HUES64 (cell line): ENCODE measurements at regions not wholly inside any gene's neighbourhood (a gene's known extent, or its start where the extent isn't known, plus 50 kb on each side); places are given as distances from the start of the nearest gene placed in this dataset.

Source experiments
- H3K27ac ChIP-seq: 2 replicates; pipeline ENCODE4 v1.7.0; 2013; ENCODE audit warnings: low read depth, low read length, inconsistent platforms
- H3K27me3 ChIP-seq: 2 replicates; pipeline ENCODE4 v1.6.1; 2013; ENCODE audit warnings: mild to moderate bottlenecking, low read length; ENCODE audit not compliant: insufficient read depth
- H3K36me3 ChIP-seq: 2 replicates; pipeline ENCODE4 v1.6.1; 2013; ENCODE audit warnings: mild to moderate bottlenecking, low read length; ENCODE audit not compliant: insufficient read depth
- H3K4me1 ChIP-seq: 2 replicates; pipeline ENCODE4 v1.6.1; 2013; ENCODE audit warnings: mild to moderate bottlenecking, low read length, moderate library complexity; ENCODE audit not compliant: insufficient read depth
- H3K4me3 ChIP-seq: 2 replicates; pipeline ENCODE4 v1.5.1; 2013; ENCODE audit warnings: mild to moderate bottlenecking, low read length, moderate library complexity
- H3K9ac ChIP-seq: 2 replicates; pipeline ENCODE4 v1.6.1; 2013; ENCODE audit warnings: mild to moderate bottlenecking, low read depth, low read length
- H3K9me3 ChIP-seq: 2 replicates; pipeline ENCODE4 v1.6.1; 2013; ENCODE audit warnings: low read depth, low read length; ENCODE audit not compliant: insufficient read depth
- WGBS: fragments of 150-250, 120-280 bp; methylation state at CpG from one replicate; pipeline ENCODE4 v1.1.7; 2013; ENCODE audit warnings: missing lambda C conversion rate; 5-methylcytosine and 5-hydroxymethylcytosine counted together

- peaks cover 52% of the 10 kb centered on the region for H3K27me3 ChIP-seq
Observed at GRCh38 chr10:49243610-49244283, 55.2 kb upstream of the C10orf71 start.

DNA sequence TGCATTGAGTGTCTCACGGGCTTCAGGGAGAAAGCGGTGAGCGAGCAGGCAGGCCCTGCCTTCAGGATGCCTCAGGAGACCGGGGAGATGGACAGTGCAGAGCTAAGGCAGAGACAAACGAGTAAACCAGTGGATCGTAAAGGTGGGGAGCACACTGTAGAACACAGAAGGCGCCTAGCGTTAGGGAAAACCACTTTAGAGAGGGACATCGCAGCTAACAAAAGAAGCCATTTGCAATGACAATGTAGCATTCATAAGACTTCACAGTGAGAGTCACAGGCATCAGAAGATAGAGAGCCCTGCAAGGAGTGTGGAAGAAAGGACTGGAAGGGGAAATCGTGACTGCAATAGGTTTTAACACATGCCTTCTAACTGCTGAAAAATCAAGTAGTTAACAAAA, 54.9 kb upstream of the TMEM273 start:
- H3K27me3 ChIP-seq, result peaks cover 52% of the 10 kb centered on the region
- no peaks in the 10 kb centered on the region for H3K36me3 ChIP-seq
- H3K4me1 ChIP-seq, result peaks cover 11% of the 10 kb centered on the region; the same call in 1 of the 2 replicates
- H3K9ac ChIP-seq, result no peak overlapping the region
- H3K4me3 ChIP-seq, result no peak overlapping the region
- no peaks in the 10 kb centered on the region for H3K9me3 ChIP-seq
- H3K27ac ChIP-seq, result no peak overlapping the region
- 23% methylated on average over 10 of the region's 10 CpGs for WGBS

More at GRCh38 chr10:49243610-49244283, 55.2 kb upstream of the C10orf71 start:
- Histone ChIP-seq H3K4me1 (peaks cover 11% of the 10 kb centered on the region; the same call in 1 of the 2 replicates), H3K9ac (no peak overlapping the region), H3K27ac (no peak overlapping the region), H3K36me3 (no peaks in the 10 kb centered on the region), H3K4me3 (no peak overlapping the region), H3K9me3 (no peaks in the 10 kb centered on the region)
- WGBS, result 75% methylated on average over 3 of the region's 6 CpGs

DNA sequence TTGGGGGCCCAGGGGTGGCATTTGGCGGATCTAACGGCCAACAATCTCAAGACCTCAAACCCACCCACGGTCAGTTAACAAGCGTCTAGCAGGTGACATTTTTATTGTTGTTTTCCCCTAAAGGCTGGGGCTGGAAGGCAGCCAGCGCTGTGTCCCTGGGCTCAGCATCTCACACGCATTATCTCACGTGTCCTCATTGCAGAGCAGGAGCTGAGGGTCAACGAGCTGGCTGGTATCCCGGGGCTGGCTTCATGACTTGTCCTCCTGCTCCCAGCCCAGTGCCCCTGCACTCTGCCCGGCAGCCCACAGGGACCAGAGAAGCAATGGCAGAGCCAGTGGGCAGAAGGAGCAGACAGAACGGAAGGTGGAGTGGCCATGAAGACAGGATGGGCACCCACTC, 54.4 kb upstream of the TMEM273 start:
- H3K4me3 ChIP-seq, result no peak overlapping the region
- 90% methylated on average over 11 of the region's 11 CpGs for WGBS

GRCh38 chr10:49241385-49241784, 53.2 kb upstream of the TMEM273 start:
- Histone ChIP-seq H3K36me3 (no peaks in the 10 kb centered on the region), H3K9me3 (no peaks in the 10 kb centered on the region), H3K4me1 (peaks cover 11% of the 10 kb centered on the region; the same call in 1 of the 2 replicates), H3K27me3 (peaks cover 52% of the 10 kb centered on the region), H3K27ac (no peak overlapping the region), H3K9ac (no peak overlapping the region), H3K4me3 (no peak overlapping the region)
- 94% methylated on average over 2 of the region's 2 CpGs for WGBS

More for the DNA sequence above, 54.4 kb upstream of the TMEM273 start:
- H3K4me1 ChIP-seq, result peaks cover 11% of the 10 kb centered on the region; the same call in 1 of the 2 replicates
- no peak overlapping the region for H3K9ac ChIP-seq
- no peak overlapping the region for H3K27ac ChIP-seq
- peaks cover 52% of the 10 kb centered on the region for H3K27me3 ChIP-seq
- no peaks in the 10 kb centered on the region for H3K9me3 ChIP-seq
- no peaks in the 10 kb centered on the region for H3K36me3 ChIP-seq

DNA sequence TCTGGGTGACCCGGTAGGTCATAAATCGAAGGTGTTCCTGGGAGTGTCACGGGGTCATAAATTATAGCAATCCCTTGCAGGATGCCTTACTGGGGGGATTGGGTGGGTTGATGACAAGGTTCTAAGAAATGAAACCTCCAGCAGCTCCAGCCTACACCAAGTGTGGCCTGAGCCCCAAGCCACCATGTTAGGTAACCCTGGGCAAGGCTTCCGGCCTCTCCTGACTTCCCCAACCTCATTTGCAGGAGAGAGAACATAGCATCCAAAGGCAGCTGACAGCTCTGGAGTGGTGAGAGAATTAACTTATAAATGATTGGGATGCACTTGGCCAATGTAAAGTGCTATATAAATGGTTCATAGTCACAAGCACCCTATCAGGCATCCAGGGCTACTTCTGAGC, 52.8 kb upstream of the TMEM273 start:
- Histone ChIP-seq H3K36me3 (no peaks in the 10 kb centered on the region), H3K27ac (no peak overlapping the region), H3K9ac (no peak overlapping the region), H3K4me1 (peaks cover 11% of the 10 kb centered on the region; the same call in 1 of the 2 replicates), H3K9me3 (no peaks in the 10 kb centered on the region), H3K4me3 (no peak overlapping the region), H3K27me3 (peaks cover 52% of the 10 kb centered on the region)
- WGBS, result 97% methylated on average over 4 of the region's 4 CpGs
